GM12878 (cell line): ENCODE measurements at regions not wholly inside any gene's neighbourhood (a gene's known extent, or its start where the extent isn't known, plus 50 kb on each side); places are given as distances from the start of the nearest gene placed in this dataset.

ENCODE experiments used
- ATAC-seq: fragments of 200-7000 bp; cut with Tn5 transposase; 3 replicates; pipeline ENCODE4 v1.9.1; 2020; ENCODE audit warnings: mild to moderate bottlenecking, moderate library complexity
- BruUV-seq: library from RNA; stranded (reverse); fragments of 400-500 nt; replicated peaks from 2 replicates; lab custom pipeline; 2021; lab: Mats Ljungman, UMichigan
- CTCF ChIA-PET: fragments of 300-600 bp; sonication (Branson Sonifier 250); formaldehyde crosslinking; extraction: SDS; loops from one replicate; lab custom pipeline; 2021; ENCODE audit warnings: inconsistent platforms; lab: Yijun Ruan, JAX
- POLR2A ChIA-PET: fragments of 350-600 bp; formaldehyde crosslinking; extraction: SDS; loops from one replicate; lab custom pipeline; 2021; ENCODE audit warnings: inconsistent platforms; lab: Charles Lee
- RAD21 ChIA-PET: fragments of 300-600 bp; sonication (Branson Sonifier 250); formaldehyde crosslinking; loops from one replicate; lab custom pipeline; 2023; ENCODE audit warnings: antibody characterized with exemption; ENCODE audit not compliant: unreplicated experiment; lab: Charles Lee
- SMC1A ChIA-PET: fragments of 300-600 bp; sonication (Branson Sonifier 250); formaldehyde crosslinking; loops from one replicate; lab custom pipeline; 2023; ENCODE audit not compliant: unreplicated experiment, uncharacterized antibody; lab: Charles Lee
- DNase-seq: peaks from one replicate; pipeline ENCODE4 v3.0.0-alpha.2; 2011; ENCODE audit warnings: low read depth, low spot score
- FAIRE-seq: peaks from 3 replicates; lab custom pipeline; 2011; peaks lifted over from hg19 to GRCh38; lab: Jason Lieb, UNC
- H2AFZ ChIP-seq: 2 replicates; pipeline ENCODE4 v1.6.0; 2011; ENCODE audit warnings: low read depth, low read length, control low read depth; ENCODE audit not compliant: control insufficient read depth
- H3K27ac ChIP-seq: 2 replicates; pipeline ENCODE4 v1.5.1; 2011; ENCODE audit warnings: control low read depth; ENCODE audit not compliant: control insufficient read depth, insufficient read depth
- H3K27me3 ChIP-seq, 2 experiments: replicated peaks in 1 of 2; 2 replicates each; pipeline versions ENCODE4 v1.6.0 to v1.6.1; 2011; ENCODE audit warnings: low read length in 1 of 2; ENCODE audit not compliant: control insufficient read depth in 2 of 2, insufficient read depth in 2 of 2
- H3K36me3 ChIP-seq, 2 experiments: 2 replicates each; pipeline ENCODE4 v1.5.1; 2011; ENCODE audit warnings: low read length in 1 of 2; ENCODE audit not compliant: control insufficient read depth in 2 of 2, insufficient read depth in 2 of 2
- H3K4me1 ChIP-seq: 2 replicates; pipeline ENCODE4 v1.6.1; 2011; ENCODE audit warnings: mild to moderate bottlenecking, low read length, moderate library complexity, mixed read lengths; ENCODE audit not compliant: control insufficient read depth, insufficient read depth
- H3K4me2 ChIP-seq: 2 replicates; pipeline ENCODE4 v1.6.0; 2011; ENCODE audit warnings: control low read depth; ENCODE audit not compliant: control insufficient read depth, insufficient read depth
- H3K4me3 ChIP-seq: fragments of 200-600 bp; sonication (generic); 2 replicates; pipeline ENCODE4 v1.5.1; 2016
- H3K79me2 ChIP-seq: 2 replicates; pipeline ENCODE4 v1.6.0; 2011; ENCODE audit warnings: low read length; ENCODE audit not compliant: control insufficient read depth, insufficient read depth
- H3K9ac ChIP-seq: 2 replicates; pipeline ENCODE4 v1.8.0; 2011; ENCODE audit warnings: low read length, control low read depth, mixed read lengths; ENCODE audit not compliant: control insufficient read depth, insufficient read depth
- H3K9me3 ChIP-seq: replicated peaks from 3 replicates; pipeline ENCODE4 v1.5.1; 2011; ENCODE audit warnings: mild to moderate bottlenecking, low read length; ENCODE audit not compliant: control insufficient read depth, insufficient read depth
- H4K20me1 ChIP-seq: 2 replicates; pipeline ENCODE4 v1.6.0; 2011; ENCODE audit not compliant: control insufficient read depth, insufficient read depth
- CTCF ChIP-seq, 3 experiments: IDR thresholded peaks in 2 of 3; conservative IDR thresholded peaks in 1 of 3; 2 replicates each; pipeline ENCODE4 v1.5.1; 2011; ENCODE audit warnings: low read depth in 3 of 3, low read length in 3 of 3, mild to moderate bottlenecking in 3 of 3, control low read depth in 2 of 3, moderate library complexity in 2 of 3, inconsistent platforms in 1 of 3, mixed read lengths in 1 of 3; ENCODE audit not compliant: control insufficient read depth in 2 of 3, insufficient read depth in 1 of 3; ENCODE audit errors: extremely low read depth in 1 of 3
- CUX1 ChIP-seq: IDR thresholded peaks from 2 replicates; pipeline ENCODE4 v1.6.1; 2012; ENCODE audit warnings: improper control_type of control experiment, low read depth, low read length; ENCODE audit not compliant: insufficient replicate concordance
- HSF1 ChIP-seq: fragments of 150-350 bp; IDR thresholded peaks from 2 replicates; pipeline ENCODE4 v1.6.1; 2014; ENCODE audit warnings: mild to moderate bottlenecking, low read depth, low read length
- NR2C1 ChIP-seq: fragments of 450-650 bp; IDR thresholded peaks from 2 replicates; pipeline ENCODE4 v1.6.1; 2017; ENCODE audit warnings: antibody characterized with exemption, mild to moderate bottlenecking, moderate library complexity
- NR2C2 ChIP-seq: IDR thresholded peaks from 2 replicates; pipeline ENCODE4 v1.6.1; 2011; ENCODE audit warnings: borderline replicate concordance, low read depth; ENCODE audit not compliant: control insufficient read depth, insufficient read length
- SIX5 ChIP-seq: IDR thresholded peaks from 2 replicates; pipeline ENCODE4 v1.6.1; 2011; ENCODE audit warnings: mild to moderate bottlenecking, low read depth, low read length, moderate library complexity; ENCODE audit not compliant: severe bottlenecking
- ZNF687 ChIP-seq: fragments of 450-650 bp; IDR thresholded peaks from 2 replicates; pipeline ENCODE4 v1.6.1; 2017; ENCODE audit warnings: mild to moderate bottlenecking, moderate library complexity
- WGBS: methylation state at CpG from one replicate; pipeline ENCODE4 v1.1.6; 2016; ENCODE audit warnings: low lambda C conversion rate; ENCODE audit not compliant: insufficient replicate concordance, insufficient coverage; ENCODE audit errors: missing lambda C conversion rate; 5-methylcytosine and 5-hydroxymethylcytosine counted together
- in situ Hi-C: fragments of 300-500 bp; cut with MboI; formaldehyde crosslinking; loops from 9 replicates; pipeline ENCODE4 v1.14.3; 2018; ENCODE audit warnings: mixed read lengths
- intact Hi-C: fragments of 100-400 bp; cut with micrococcal nuclease; formaldehyde crosslinking; loops from one replicate; pipeline ENCODE4 v1.14.2; 2022; ENCODE audit not compliant: unreplicated experiment

- no peak for TF ChIP-seq ZNF687
- no peak for TF ChIP-seq NR2C2
- TF ChIP-seq, all 136 proteins: peak for 0
Observed at GRCh38 chr17:72271603-72272002, 150.8 kb downstream of the SOX9 start (continued).

- Histone ChIP-seq H3K4me2 (no peak overlapping the region), H3K27ac (no peak overlapping the region), H3K9ac (no peak overlapping the region), H2AFZ (no peak overlapping the region), H3K27me3 (no peaks in the 10 kb centered on the region; a peak in 1 of 4 replicates), H3K4me1 (no peaks in the 10 kb centered on the region), H3K9me3 (no peaks in the 10 kb centered on the region; the same call in 2 of the 3 replicates), H3K79me2 (no peaks in the 10 kb centered on the region), H3K36me3 (no peaks in the 10 kb centered on the region), H4K20me1 (no peaks in the 10 kb centered on the region), H3K4me3 (no peak overlapping the region)
- intact Hi-C loops (no loop called here), in situ Hi-C loops (no loop called here)
- ChIA-PET CTCF (no interaction called here), RAD21 (no interaction called here), SMC1A (no interaction called here), POLR2A (interaction anchor here (0.6 kb wide), 1 partner anchor 27 kb away, joined by 3 read pairs; no protein-coding TSS in a partner anchor)
- no peak for ATAC-seq
- no peak for FAIRE-seq
- no peak for DNase-seq
- 29% methylated on average over 10 of the region's 10 CpGs for WGBS
- no TSS peak for BruUV-seq
- TF ChIP-seq CTCF (IDR thresholded peaks at IDR 0.05 in 2 of 3, conservative IDR thresholded peaks at IDR 0.05 in 1 of 3; ENCODE audit: control insufficient read depth in 2 of 3, extremely low read depth in 1 of 3, insufficient read depth in 1 of 3, low read depth in 3 of 3, low read length in 3 of 3) (no peak), CUX1 (no peak), SIX5 (no peak), NR2C1 (no peak), HSF1 (no peak)
Observed at GRCh38 chr17:72273289-72274056, 152.7 kb downstream of the SOX9 start.
